ENCODE measurements at regions not wholly inside any gene's neighbourhood (a gene's known extent, or its start where the extent isn't known, plus 50 kb on each side); places are given as distances from the start of the nearest gene placed in this dataset.

- no peak overlapping the region for H4K8ac ChIP-seq (ENCODE audit: extremely low read depth, insufficient read depth, low read length)
- no peak overlapping the region for H2AK5ac ChIP-seq (ENCODE audit: low read depth, low read length)
- ChIA-PET POLR2A (ENCODE audit: partially characterized antibody) (no interaction called here), CTCF (ENCODE audit: partially characterized antibody) (no interaction called here)
- H4K20me1 ChIP-seq (replicated peaks in 1 of 2; ENCODE audit: control insufficient read depth in 1 of 2, insufficient read depth in 2 of 2, low read length in 2 of 2): no peaks in the 10 kb centered on the region
- H3K79me1 ChIP-seq (ENCODE audit: low read depth, low read length): no peaks in the 10 kb centered on the region
- H2BK12ac ChIP-seq (ENCODE audit: low read depth, low read length): no peak overlapping the region
- no peak overlapping the region for H2AFZ ChIP-seq (ENCODE audit: low read length)
- no peak overlapping the region for H3K4me3 ChIP-seq (ENCODE audit: extremely low read depth in 1 of 4, insufficient read depth in 2 of 4, low read depth in 3 of 4, low read length in 4 of 4)
- 96% methylated on average over 3 of the region's 3 CpGs; no CpG with 5 or more reads in 1 of the 2 experiments for WGBS, 2 experiments (ENCODE audit: extremely low coverage in 1 of 2, insufficient coverage in 1 of 2, insufficient read length in 1 of 2, insufficient replicate concordance in 2 of 2, low coverage in 1 of 2, low lambda C conversion rate in 2 of 2, missing lambda C conversion rate in 1 of 2)
- H3K9ac ChIP-seq (replicated peaks in 1 of 4; ENCODE audit: extremely low read depth in 1 of 4, low read depth in 3 of 4, low read length in 3 of 4): no peak overlapping the region
- H3K23me2 ChIP-seq (ENCODE audit: low read depth, low read length): no peaks in the 10 kb centered on the region
- no peaks in the 10 kb centered on the region for H3K79me2 ChIP-seq (ENCODE audit: control insufficient read depth in 1 of 2, insufficient read depth in 2 of 2, low read length in 2 of 2)
- no peaks in the 10 kb centered on the region for H3K9me3 ChIP-seq (ENCODE audit: insufficient read depth in 2 of 2, low read depth in 1 of 2, low read length in 1 of 2)
- no peak for DNase-seq (ENCODE audit: low read depth in 1 of 2, low spot score in 2 of 2)
- H2BK5ac ChIP-seq (ENCODE audit: low read depth, low read length): no peak overlapping the region
- H3K4ac ChIP-seq (replicated peaks; ENCODE audit: insufficient read length, low read depth, low read length): no peak overlapping the region
- H3K56ac ChIP-seq (replicated peaks; ENCODE audit: insufficient read length, low read depth, low read length): no peak overlapping the region
- no peak overlapping the region for H2BK15ac ChIP-seq (ENCODE audit: low read length)
- H3K4me2 ChIP-seq (ENCODE audit: insufficient read depth in 1 of 2, low read depth in 2 of 2, low read length in 2 of 2): no peak overlapping the region
- no peaks in the 10 kb centered on the region for H3K36me3 ChIP-seq (ENCODE audit: control insufficient read depth in 2 of 4, insufficient read depth in 4 of 4, low read length in 3 of 4)
- H4K91ac ChIP-seq (replicated peaks; ENCODE audit: insufficient read length, low read length): no peak overlapping the region
- H3K27ac ChIP-seq (ENCODE audit: low read depth, low read length): no peak overlapping the region
- no peak overlapping the region for H3K18ac ChIP-seq (ENCODE audit: extremely low read depth, low read length)
- 0 out of 7 replicates have a peak, but pooled peaks cover 0 to 2% (median 0%) of the 10 kb centered on the region in 4 experiments for H3K4me1 ChIP-seq (replicated peaks in 1 of 4; ENCODE audit: control insufficient read depth in 3 of 4, insufficient read depth in 4 of 4, low read length in 3 of 4)
- H2BK120ac ChIP-seq (replicated peaks; ENCODE audit: low read depth, low read length): no peak overlapping the region
- peaks cover 0 to 1% (median 0%) of the 10 kb centered on the region in 4 experiments; a peak in 1 of 7 replicates for H3K27me3 ChIP-seq (replicated peaks in 1 of 4; ENCODE audit: control insufficient read depth in 3 of 4, extremely low read depth in 1 of 4, insufficient read depth in 3 of 4, low read length in 3 of 4)
- no peak overlapping the region for H3K14ac ChIP-seq (ENCODE audit: insufficient read length)
- no peak overlapping the region for H2BK20ac ChIP-seq (ENCODE audit: low read length)
- no peak overlapping the region for H4K5ac ChIP-seq (ENCODE audit: insufficient read length, low read depth, low read length)
- no peak overlapping the region for H3K23ac ChIP-seq (ENCODE audit: insufficient read length)
- no peak for FAIRE-seq
- TF ChIP-seq CHD7 (IDR thresholded peaks at IDR 0.05; ENCODE audit: insufficient replicate concordance, low read length): no peak
Observed at GRCh38 chr10:25858076-25858475, 76.0 kb upstream of the MYO3A start.
